WTC11 (cell line): ENCODE measurements at regions not wholly inside any gene's neighbourhood (a gene's known extent, or its start where the extent isn't known, plus 50 kb on each side); places are given as distances from the start of the nearest gene placed in this dataset.

Experiments used
- ATAC-seq: fragments of 200-7000 bp; cut with Tn5 transposase; 2 replicates; pipeline ENCODE4 v1.10.0; 2021; ENCODE audit warnings: mild to moderate bottlenecking, moderate library complexity
- CTCF ChIA-PET: fragments of 300-600 bp; sonication (Branson Sonifier 250); formaldehyde crosslinking; loops from one replicate; lab custom pipeline; 2021; ENCODE audit warnings: antibody characterized with exemption; lab: Charles Lee
- POLR2A ChIA-PET: fragments of 350-600 bp; sonication (Branson Sonifier 250); formaldehyde crosslinking; loops from one replicate; lab custom pipeline; 2021; ENCODE audit warnings: antibody characterized with exemption; lab: Charles Lee
- DNase-seq: peaks from one replicate; pipeline ENCODE4 v3.0.0; 2021; ENCODE audit warnings: low spot score
- H3K27ac Mint-ChIP-seq: 2 replicates; pipeline ENCODE4 v1.8.0; 2021; ENCODE audit warnings: mixed read lengths
- H3K27me3 Mint-ChIP-seq: 2 replicates; pipeline ENCODE4 v1.8.0; 2021; ENCODE audit warnings: low read depth, mild to moderate bottlenecking, moderate library complexity, mixed read lengths
- H3K36me3 Mint-ChIP-seq: 2 replicates; pipeline ENCODE4 v1.8.0; 2021; ENCODE audit warnings: mixed read lengths
- H3K4me1 Mint-ChIP-seq: 2 replicates; pipeline ENCODE4 v1.8.0; 2022; ENCODE audit warnings: mixed read lengths
- H3K4me3 Mint-ChIP-seq: 2 replicates; pipeline ENCODE4 v1.8.0; 2021; ENCODE audit warnings: mild to moderate bottlenecking, moderate library complexity, mixed read lengths
- H3K9me3 Mint-ChIP-seq: 2 replicates; pipeline ENCODE4 v1.8.0; 2021; ENCODE audit warnings: mixed read lengths
- ATF3 ChIP-seq: sonication (generic); formaldehyde crosslinking; conservative IDR thresholded peaks from 2 replicates; pipeline ENCODE4 v1.8.1; 2022; ENCODE audit warnings: mild to moderate bottlenecking, missing genetic modification reagents
- ATF6 ChIP-seq: sonication (generic); formaldehyde crosslinking; IDR thresholded peaks from 2 replicates; pipeline ENCODE4 v1.8.1; 2023; ENCODE audit warnings: mild to moderate bottlenecking, missing genetic modification reagents
- CREB1 ChIP-seq: sonication (generic); formaldehyde crosslinking; IDR thresholded peaks from 2 replicates; pipeline ENCODE4 v1.8.0; 2023; ENCODE audit warnings: mild to moderate bottlenecking, missing genetic modification reagents
- CREM ChIP-seq: sonication (generic); formaldehyde crosslinking; IDR thresholded peaks from 2 replicates; pipeline ENCODE4 v1.8.1; 2022; ENCODE audit warnings: mild to moderate bottlenecking, missing genetic modification reagents, moderate library complexity
- ESRRA ChIP-seq: sonication (generic); formaldehyde crosslinking; IDR thresholded peaks from 2 replicates; pipeline ENCODE4 v1.8.1; 2022; ENCODE audit warnings: mild to moderate bottlenecking, missing genetic modification reagents, borderline replicate concordance
- FOXK1 ChIP-seq: sonication (generic); formaldehyde crosslinking; IDR thresholded peaks from 2 replicates; pipeline ENCODE4 v1.8.0; 2022; ENCODE audit warnings: mild to moderate bottlenecking, moderate library complexity, missing genetic modification reagents
- GABPB1 ChIP-seq: sonication (generic); formaldehyde crosslinking; IDR thresholded peaks from 2 replicates; pipeline ENCODE4 v1.8.1; 2023; ENCODE audit warnings: mild to moderate bottlenecking, missing genetic modification reagents
- GRHL2 ChIP-seq: fragments of 250-450 bp; sonication (Bioruptor Pico); IDR thresholded peaks from 2 replicates; pipeline ENCODE4 v1.8.0; 2022; ENCODE audit warnings: mild to moderate bottlenecking, moderate library complexity; ENCODE audit not compliant: insufficient replicate concordance, severe bottlenecking
- GTF2I ChIP-seq: fragments of 250-450 bp; sonication (Bioruptor Pico); conservative IDR thresholded peaks from 2 replicates; pipeline ENCODE4 v1.4.0; 2021; ENCODE audit warnings: mild to moderate bottlenecking
- JAZF1 ChIP-seq: fragments of 250-450 bp; sonication (Bioruptor Pico); IDR thresholded peaks from 2 replicates; pipeline ENCODE4 v1.9.0; 2021; ENCODE audit warnings: moderate library complexity, mild to moderate bottlenecking, inconsistent platforms
- JUN ChIP-seq: sonication (generic); formaldehyde crosslinking; IDR thresholded peaks from 2 replicates; pipeline ENCODE4 v1.8.0; 2023; ENCODE audit warnings: mild to moderate bottlenecking, missing genetic modification reagents
- NFE2L1 ChIP-seq: sonication (generic); formaldehyde crosslinking; IDR thresholded peaks from 2 replicates; pipeline ENCODE4 v1.8.1; 2023; ENCODE audit warnings: missing genetic modification reagents
- PRDM15 ChIP-seq: sonication (generic); formaldehyde crosslinking; IDR thresholded peaks from 2 replicates; pipeline ENCODE4 v1.8.0; 2022; ENCODE audit warnings: missing genetic modification reagents
- PRRX2 ChIP-seq: fragments of 250-450 bp; sonication (Bioruptor Pico); IDR thresholded peaks from 2 replicates; pipeline ENCODE4 v1.8.0; 2021; ENCODE audit warnings: mild to moderate bottlenecking
- RORB ChIP-seq: fragments of 250-450 bp; sonication (Bioruptor Pico); IDR thresholded peaks from 2 replicates; pipeline ENCODE4 v1.9.0; 2021; ENCODE audit warnings: mild to moderate bottlenecking
- SMAD3 ChIP-seq: sonication (generic); formaldehyde crosslinking; IDR thresholded peaks from 2 replicates; pipeline ENCODE4 v1.8.0; 2022; ENCODE audit warnings: missing genetic modification reagents, mild to moderate bottlenecking, borderline replicate concordance
- TP53 ChIP-seq: sonication (generic); formaldehyde crosslinking; IDR thresholded peaks from 2 replicates; pipeline ENCODE4 v1.8.1; 2023; ENCODE audit warnings: mild to moderate bottlenecking, missing genetic modification reagents
- ZNF263 ChIP-seq: sonication (generic); formaldehyde crosslinking; IDR thresholded peaks from 2 replicates; pipeline ENCODE4 v1.8.1; 2022; ENCODE audit warnings: low read depth, mild to moderate bottlenecking, moderate library complexity, missing genetic modification reagents
- ZNF281 ChIP-seq: sonication (generic); formaldehyde crosslinking; IDR thresholded peaks from 2 replicates; pipeline ENCODE4 v1.8.0; 2023; ENCODE audit warnings: mild to moderate bottlenecking, missing genetic modification reagents

- Mint-ChIP-seq H3K27ac (no peak overlapping the region), H3K36me3 (no peaks in the 10 kb centered on the region), H3K4me1 (no peaks in the 10 kb centered on the region), H3K27me3 (no peaks in the 10 kb centered on the region), H3K9me3 (peaks cover 6% of the 10 kb centered on the region; the same call in 1 of the 2 replicates), H3K4me3 (no peak overlapping the region)
- TF ChIP-seq GRHL2 (CRISPR knock-in tag) (no peak), FOXK1 (no peak), RORB (CRISPR knock-in tag) (no peak), JAZF1 (CRISPR knock-in tag) (no peak), ATF6 (CRISPR knock-in tag) (no peak), CREB1 (no peak), ATF3 (CRISPR knock-in tag) (no peak)
- ATAC-seq (no peak), DNase-seq (no peak)
- ChIA-PET POLR2A (no interaction called here), CTCF (no interaction called here)
These were observed 131.7 kb downstream of the DTWD1 start for GRCh38 chr15:49752517-49752916.

GRCh38 chr15:49758456-49758855 lies 137.6 kb downstream of the DTWD1 start:
- H3K4me3 Mint-ChIP-seq, result no peak overlapping the region
- peaks cover 13% of the 10 kb centered on the region for H3K36me3 Mint-ChIP-seq
- H3K27ac Mint-ChIP-seq, result no peak overlapping the region
- no peak for TF ChIP-seq ESRRA
- no peak for TF ChIP-seq PRDM15 (CRISPR knock-in tag)
- no peak for TF ChIP-seq ZNF263 (CRISPR knock-in tag)
- no peak for TF ChIP-seq GTF2I (CRISPR knock-in tag)
- no peak for TF ChIP-seq NFE2L1
- no peak for TF ChIP-seq TP53 (CRISPR knock-in tag)
- TF ChIP-seq PRRX2 (CRISPR knock-in tag), result no peak
- no peak for TF ChIP-seq FOXK1
- no peak for TF ChIP-seq ZNF281 (CRISPR knock-in tag)
- no peak for TF ChIP-seq CREM (CRISPR knock-in tag)
- TF ChIP-seq SMAD3 (CRISPR knock-in tag), result no peak
- TF ChIP-seq ATF6 (CRISPR knock-in tag), result no peak
- TF ChIP-seq JUN, result no peak
- no peak for TF ChIP-seq GABPB1 (CRISPR knock-in tag)
- TF ChIP-seq, all 79 proteins: peak for 0
- Mint-ChIP-seq H3K27me3 (no peaks in the 10 kb centered on the region; the same call in 1 of the 2 replicates), H3K9me3 (peaks cover 55% of the 10 kb centered on the region), H3K4me1 (no peaks in the 10 kb centered on the region)
- no peak for ATAC-seq
- no peak for DNase-seq
- POLR2A ChIA-PET, result no interaction called here
- CTCF ChIA-PET, result no interaction called here
